Thoracic aorta (tissue), 2 donors: ENCODE measurements at regions not wholly inside any gene's neighbourhood (a gene's known extent, or its start where the extent isn't known, plus 50 kb on each side); places are given as distances from the start of the nearest gene placed in this dataset.

Experiments used
- ATAC-seq: fragments of 150-250 bp; one replicate; pipeline ENCODE4 v1.8.0; 2017; ENCODE audit warnings: low read depth; ENCODE audit not compliant: insufficient number of reproducible peaks, low FRiP score
- DNase-seq: peaks from one replicate; pipeline ENCODE4 v3.0.0-alpha.2; 2020; ENCODE audit warnings: low spot score
- H3K27ac ChIP-seq, 2 donors: fragments of 200-600 bp; sonication (generic); 1 replicate in 1 of 2; 2 replicates in 1 of 2; pipeline ENCODE4 v1.5.1; 2016; ENCODE audit warnings: mild to moderate bottlenecking in 2 of 2, moderate library complexity in 2 of 2
- H3K27me3 ChIP-seq: fragments of 200-600 bp; sonication (generic); replicated peaks from 2 replicates; pipeline ENCODE4 v1.6.0; 2016; ENCODE audit warnings: mild to moderate bottlenecking; ENCODE audit not compliant: insufficient read depth
- H3K36me3 ChIP-seq: fragments of 200-600 bp; sonication (generic); one replicate; pipeline ENCODE4 v1.5.1; 2016
- H3K4me1 ChIP-seq, 2 donors: fragments of 200-600 bp; sonication (generic); 1 replicate in 1 of 2; 2 replicates in 1 of 2; pipeline versions ENCODE4 v1.5.1 to v1.6.0; 2016; ENCODE audit warnings: low read depth in 2 of 2, mild to moderate bottlenecking in 1 of 2; ENCODE audit not compliant: control insufficient read depth in 1 of 2
- H3K4me3 ChIP-seq: fragments of 200-600 bp; sonication (generic); 2 replicates; pipeline ENCODE4 v1.5.1; 2016; ENCODE audit warnings: mild to moderate bottlenecking
- H3K9me3 ChIP-seq: fragments of 200-600 bp; sonication (generic); 2 replicates; pipeline ENCODE4 v1.5.1; 2016
- CTCF ChIP-seq: fragments of 200-600 bp; sonication (generic); IDR thresholded peaks from one replicate; pipeline ENCODE4 v1.5.1; 2019; ENCODE audit warnings: antibody characterized with exemption

- no peak for DNase-seq
- Histone ChIP-seq H3K27ac (no peak overlapping the region), H3K9me3 (no peaks in the 10 kb centered on the region), H3K36me3 (no peaks in the 10 kb centered on the region), H3K4me3 (no peak overlapping the region), H3K4me1 (no peaks in the 10 kb centered on the region), H3K27me3 (no peaks in the 10 kb centered on the region)
- no peak for TF ChIP-seq CTCF
- ATAC-seq: no peak
Observed at GRCh38 chr6:141307309-141307998, 825.3 kb upstream of the GJE1 start.

GRCh38 chr6:141303907-141304306, 828.8 kb upstream of the GJE1 start:
- TF ChIP-seq CTCF: no peak
- Histone ChIP-seq H3K36me3 (no peaks in the 10 kb centered on the region), H3K4me1 (peaks cover 0 to 4% of the 10 kb centered on the region in 2 donors), H3K27me3 (no peaks in the 10 kb centered on the region), H3K9me3 (no peaks in the 10 kb centered on the region), H3K27ac (no peak overlapping the region), H3K4me3 (no peak overlapping the region)
- ATAC-seq (no peak), DNase-seq (no peak)

- Histone ChIP-seq H3K36me3 (no peaks in the 10 kb centered on the region), H3K27me3 (no peaks in the 10 kb centered on the region), H3K9me3 (no peaks in the 10 kb centered on the region), H3K4me1 (peaks cover 0 to 4% of the 10 kb centered on the region in 2 donors), H3K4me3 (no peak overlapping the region), H3K27ac (no peak overlapping the region)
- DNase-seq (no peak), ATAC-seq (no peak)
- TF ChIP-seq CTCF: no peak
Observed at GRCh38 chr6:141301779-141302178, 830.9 kb upstream of the GJE1 start.

GRCh38 chr6:141290941-141291721, 841.6 kb upstream of the GJE1 start:
- no peak for DNase-seq
- H3K36me3 ChIP-seq: no peaks in the 10 kb centered on the region
- no peak overlapping the region for H3K27ac ChIP-seq
- no peak for TF ChIP-seq CTCF
- H3K4me1 ChIP-seq: peaks cover 0 to 3% of the 10 kb centered on the region in 2 donors
- H3K9me3 ChIP-seq: no peaks in the 10 kb centered on the region
- H3K4me3 ChIP-seq: no peak overlapping the region
- no peak for ATAC-seq
- H3K27me3 ChIP-seq: no peaks in the 10 kb centered on the region

GRCh38 chr6:141288947-141289346, 843.8 kb upstream of the GJE1 start:
- Histone ChIP-seq H3K27me3 (no peaks in the 10 kb centered on the region), H3K4me1 (peaks cover 0 to 3% of the 10 kb centered on the region in 2 donors), H3K9me3 (no peaks in the 10 kb centered on the region), H3K27ac (no peak overlapping the region), H3K4me3 (no peak overlapping the region), H3K36me3 (no peaks in the 10 kb centered on the region)
- ATAC-seq (no peak), DNase-seq (no peak)
- TF ChIP-seq CTCF: no peak
